ENCODE measurements at regions not wholly inside any gene's neighbourhood (a gene's known extent, or its start where the extent isn't known, plus 50 kb on each side); places are given as distances from the start of the nearest gene placed in this dataset.

DNA sequence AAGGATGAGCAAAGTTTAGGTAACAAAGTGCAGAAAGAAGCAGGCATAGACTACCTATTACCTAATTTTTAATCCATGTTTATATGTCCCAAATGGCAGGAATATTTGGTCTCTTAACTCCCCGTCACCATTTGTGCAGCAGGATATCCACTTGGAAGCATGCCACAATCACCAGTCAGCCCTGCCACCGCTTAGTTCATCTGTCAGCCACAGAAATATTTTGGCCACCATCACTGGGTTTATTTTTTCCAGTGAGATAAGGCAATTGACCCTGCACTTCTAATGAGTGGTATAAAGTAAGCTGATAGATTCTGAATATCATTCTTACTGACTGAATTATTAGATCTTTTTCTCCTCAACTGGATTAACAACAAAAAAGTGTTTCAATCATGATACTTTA is 152.9 kb upstream of the SOX2 start:
- no peaks in the 10 kb centered on the region for H3K36me3 ChIP-seq
- no peaks in the 10 kb centered on the region for H3K9me3 ChIP-seq (ENCODE audit: low read depth)
- peaks cover 3% of the 10 kb centered on the region for H3K27me3 ChIP-seq
- DNase-seq (ENCODE audit: low read depth in 1 of 2, low spot score in 1 of 2), result no peak
- H3K27ac ChIP-seq, result no peak overlapping the region
- H3K4me3 ChIP-seq, result no peak overlapping the region
- TF ChIP-seq, protein P1, sequence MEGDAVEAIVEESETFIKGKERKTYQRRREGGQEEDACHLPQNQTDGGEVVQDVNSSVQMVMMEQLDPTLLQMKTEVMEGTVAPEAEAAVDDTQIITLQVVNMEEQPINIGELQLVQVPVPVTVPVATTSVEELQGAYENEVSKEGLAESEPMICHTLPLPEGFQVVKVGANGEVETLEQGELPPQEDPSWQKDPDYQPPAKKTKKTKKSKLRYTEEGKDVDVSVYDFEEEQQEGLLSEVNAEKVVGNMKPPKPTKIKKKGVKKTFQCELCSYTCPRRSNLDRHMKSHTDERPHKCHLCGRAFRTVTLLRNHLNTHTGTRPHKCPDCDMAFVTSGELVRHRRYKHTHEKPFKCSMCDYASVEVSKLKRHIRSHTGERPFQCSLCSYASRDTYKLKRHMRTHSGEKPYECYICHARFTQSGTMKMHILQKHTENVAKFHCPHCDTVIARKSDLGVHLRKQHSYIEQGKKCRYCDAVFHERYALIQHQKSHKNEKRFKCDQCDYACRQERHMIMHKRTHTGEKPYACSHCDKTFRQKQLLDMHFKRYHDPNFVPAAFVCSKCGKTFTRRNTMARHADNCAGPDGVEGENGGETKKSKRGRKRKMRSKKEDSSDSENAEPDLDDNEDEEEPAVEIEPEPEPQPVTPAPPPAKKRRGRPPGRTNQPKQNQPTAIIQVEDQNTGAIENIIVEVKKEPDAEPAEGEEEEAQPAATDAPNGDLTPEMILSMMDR (IDR thresholded peaks at IDR 0.05; ENCODE audit: low read depth, low read length), result no peak
- H3K4me1 ChIP-seq (ENCODE audit: low read depth), result no peaks in the 10 kb centered on the region

DNA sequence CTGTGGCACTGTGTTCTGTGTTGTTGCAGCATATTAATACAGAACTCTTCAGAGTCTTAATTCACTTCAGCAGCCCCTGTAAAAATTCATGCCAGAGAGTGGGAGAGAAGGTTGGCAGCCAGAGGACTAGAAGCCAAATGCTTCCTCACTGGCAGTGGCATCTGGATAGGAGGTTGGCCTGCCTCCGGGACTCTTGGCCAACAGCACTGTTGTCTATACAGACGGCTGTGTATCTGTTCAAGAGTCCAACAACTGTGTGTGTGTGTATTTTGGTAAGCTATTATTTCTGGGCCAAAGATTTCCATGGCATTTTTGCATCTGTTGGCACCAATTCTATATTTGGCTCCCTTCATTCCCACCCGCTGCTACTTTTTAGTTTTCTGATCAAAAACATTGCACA is 156.0 kb upstream of the SOX2 start:
- Histone ChIP-seq H3K27me3 (no peaks in the 10 kb centered on the region), H3K27ac (no peak overlapping the region), H3K4me1 (ENCODE audit: low read depth) (no peaks in the 10 kb centered on the region), H3K4me3 (no peak overlapping the region), H3K36me3 (no peaks in the 10 kb centered on the region), H3K9me3 (ENCODE audit: low read depth) (no peaks in the 10 kb centered on the region)
- TF ChIP-seq, protein P1 (IDR thresholded peaks at IDR 0.05; ENCODE audit: low read depth, low read length), result no peak
- no peak for DNase-seq (ENCODE audit: low read depth in 1 of 2, low spot score in 1 of 2)

DNA sequence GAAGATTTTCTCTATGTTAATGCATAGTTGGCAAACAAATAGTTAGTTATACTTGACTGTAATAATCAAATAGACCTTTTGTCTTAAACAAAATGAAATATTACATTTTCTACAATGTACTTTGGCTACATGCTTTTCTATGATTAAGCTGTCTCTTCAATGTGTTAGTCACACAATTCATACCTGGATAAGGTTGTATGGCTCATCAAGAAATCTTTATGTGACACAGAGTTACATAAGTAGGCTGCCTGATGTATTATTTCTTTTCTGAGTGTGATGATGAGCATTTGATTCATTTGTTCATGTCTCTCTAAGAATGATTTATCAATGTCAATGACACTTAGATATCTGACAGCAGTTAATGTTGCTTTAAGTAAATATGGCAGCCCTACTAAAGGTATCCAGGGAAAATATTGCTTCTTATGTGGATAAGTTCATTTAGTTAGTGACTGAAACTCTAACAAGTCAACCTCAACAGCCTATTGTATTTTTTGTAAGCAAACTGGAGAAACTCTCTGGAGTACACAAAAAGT is 157.4 kb upstream of the SOX2 start:
- H3K27me3 ChIP-seq, result no peaks in the 10 kb centered on the region
- TF ChIP-seq, protein P1 (IDR thresholded peaks at IDR 0.05; ENCODE audit: low read depth, low read length), result no peak
- peaks cover 8% of the 10 kb centered on the region for H3K4me1 ChIP-seq (ENCODE audit: low read depth)
- no peaks in the 10 kb centered on the region for H3K9me3 ChIP-seq (ENCODE audit: low read depth)
- H3K4me3 ChIP-seq, result no peak overlapping the region
- DNase-seq (ENCODE audit: low read depth in 1 of 2, low spot score in 1 of 2), result no peak
- no peaks in the 10 kb centered on the region for H3K36me3 ChIP-seq
- no peak overlapping the region for H3K27ac ChIP-seq

DNA sequence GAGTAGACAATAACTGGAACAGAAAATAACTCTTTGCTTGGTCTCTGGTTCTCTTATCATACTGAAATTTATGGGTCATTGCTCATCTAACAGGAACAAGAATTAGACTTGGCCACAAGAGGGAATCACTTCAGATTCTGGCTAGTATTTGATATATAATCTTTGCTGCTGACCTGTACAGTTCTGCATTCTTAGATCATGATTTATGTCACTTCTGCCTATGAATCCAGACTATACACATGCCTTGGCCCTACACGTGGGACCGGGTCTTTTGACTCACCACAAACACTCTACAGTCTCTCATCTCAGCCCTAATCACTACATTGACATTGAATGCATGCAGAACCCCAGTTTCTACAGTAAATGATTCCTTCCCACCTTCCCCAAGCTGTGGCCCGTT is 162.5 kb upstream of the SOX2 start:
- Histone ChIP-seq H3K27me3 (no peaks in the 10 kb centered on the region), H3K4me3 (no peak overlapping the region), H3K9me3 (ENCODE audit: low read depth) (no peaks in the 10 kb centered on the region), H3K4me1 (ENCODE audit: low read depth) (peaks cover 8% of the 10 kb centered on the region), H3K36me3 (no peaks in the 10 kb centered on the region), H3K27ac (no peak overlapping the region)
- TF ChIP-seq, protein P1 (IDR thresholded peaks at IDR 0.05; ENCODE audit: low read depth, low read length), result no peak
- no peak for DNase-seq (ENCODE audit: low read depth in 1 of 2, low spot score in 1 of 2)

DNA sequence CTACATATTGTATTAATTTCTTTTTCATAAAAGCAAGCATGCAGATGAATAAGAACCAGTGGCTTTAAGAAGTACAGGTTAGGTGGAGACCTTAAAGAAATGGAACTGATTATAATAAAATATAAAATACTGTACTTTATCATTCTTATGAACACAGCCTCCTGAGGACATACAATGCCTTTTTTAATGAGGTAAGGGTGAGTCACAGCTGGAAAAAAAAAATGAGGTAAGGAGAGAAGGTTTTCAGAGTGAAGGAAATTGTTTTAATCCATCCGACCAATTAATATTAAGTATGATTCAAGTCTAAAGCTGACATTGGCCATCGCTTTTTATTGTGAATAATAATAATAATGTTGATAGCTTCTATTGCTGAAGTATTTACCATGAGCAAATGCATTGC is 170.3 kb upstream of the SOX2 start:
- no peaks in the 10 kb centered on the region for H3K4me1 ChIP-seq (ENCODE audit: low read depth)
- H3K27me3 ChIP-seq, result no peaks in the 10 kb centered on the region
- no peak overlapping the region for H3K27ac ChIP-seq
- H3K36me3 ChIP-seq, result no peaks in the 10 kb centered on the region
- no peak overlapping the region for H3K4me3 ChIP-seq
- TF ChIP-seq, protein P1 (IDR thresholded peaks at IDR 0.05; ENCODE audit: low read depth, low read length), result no peak
- no peak for DNase-seq (ENCODE audit: low read depth in 1 of 2, low spot score in 1 of 2)
- no peaks in the 10 kb centered on the region for H3K9me3 ChIP-seq (ENCODE audit: low read depth)

DNA sequence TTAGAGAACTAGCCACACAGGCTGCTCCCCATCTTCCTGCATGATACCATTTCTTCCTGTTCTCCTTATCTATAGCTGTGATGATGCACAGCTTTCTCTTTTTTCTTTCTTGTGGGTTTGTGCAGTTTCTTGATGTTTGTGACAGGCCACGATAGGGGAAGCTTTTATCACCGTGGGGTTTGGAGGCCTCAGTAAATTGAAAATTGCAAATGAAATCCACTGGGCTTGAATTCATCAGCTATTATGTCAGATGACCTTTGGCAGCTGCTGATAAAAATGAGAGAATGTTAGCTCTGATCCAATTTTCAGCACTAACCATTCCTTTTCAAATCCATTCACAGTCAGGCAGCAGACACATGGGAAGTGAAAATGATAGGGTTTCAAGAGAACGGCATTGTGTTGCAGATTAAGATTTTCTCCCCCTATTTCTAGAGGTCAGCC is 176.9 kb upstream of the SOX2 start:
- Histone ChIP-seq H3K9me3 (ENCODE audit: low read depth) (no peaks in the 10 kb centered on the region), H3K4me3 (no peak overlapping the region), H3K4me1 (ENCODE audit: low read depth) (no peaks in the 10 kb centered on the region), H3K27ac (no peak overlapping the region), H3K27me3 (no peaks in the 10 kb centered on the region), H3K36me3 (no peaks in the 10 kb centered on the region)
- DNase-seq (ENCODE audit: low read depth in 1 of 2, low spot score in 1 of 2), result no peak
- TF ChIP-seq, protein P1 (IDR thresholded peaks at IDR 0.05; ENCODE audit: low read depth, low read length), result no peak

All from cardiac muscle cell (in vitro differentiated cells and primary cell).